SK-N-MC (cell line): ENCODE measurements at regions not wholly inside any gene's neighbourhood (a gene's known extent, or its start where the extent isn't known, plus 50 kb on each side); places are given as distances from the start of the nearest gene placed in this dataset.

Experiments
- DNase-seq: peaks from one replicate; pipeline ENCODE4 v3.0.0-alpha.2; 2011; ENCODE audit warnings: low read depth, low spot score
- H3K27ac ChIP-seq: fragments of 200-600 bp; sonication (generic); 2 replicates; pipeline ENCODE4 v1.5.1; 2016; ENCODE audit warnings: mixed run types
- H3K36me3 ChIP-seq: fragments of 200-600 bp; sonication (generic); 2 replicates; pipeline ENCODE4 v1.6.1; 2017; ENCODE audit warnings: antibody characterized with exemption, low read length, mixed read lengths; ENCODE audit not compliant: insufficient read depth
- H3K4me3 ChIP-seq: fragments of 200-600 bp; sonication (generic); 2 replicates; pipeline ENCODE4 v1.5.1; 2016
- H3K9ac ChIP-seq: fragments of 200-600 bp; sonication (generic); 2 replicates; pipeline ENCODE4 v1.8.0; 2017; ENCODE audit warnings: mixed run types, mixed read lengths; ENCODE audit not compliant: insufficient read length
- H3K9me3 ChIP-seq: fragments of 200-600 bp; sonication (generic); 2 replicates; pipeline ENCODE4 v1.6.1; 2017; ENCODE audit warnings: low read depth, mild to moderate bottlenecking, antibody characterized with exemption, low read length, moderate library complexity, mixed read lengths
- EZH2 ChIP-seq: fragments of 200-600 bp; sonication (generic); IDR thresholded peaks from one replicate; pipeline ENCODE4 v1.6.1; 2017; ENCODE audit warnings: antibody characterized with exemption
- FOXP2 ChIP-seq: optimal IDR thresholded peaks from 2 replicates; pipeline ENCODE3; 2011; ENCODE audit warnings: mild to moderate bottlenecking, moderate library complexity; ENCODE audit not compliant: insufficient read depth; ENCODE audit errors: extremely low read length, control extremely low read depth
- POLR2AphosphoS5 ChIP-seq: IDR thresholded peaks from 2 replicates; pipeline ENCODE4 v1.6.1; 2012; ENCODE audit warnings: mild to moderate bottlenecking, low read depth, low read length, borderline replicate concordance

- TF ChIP-seq POLR2AphosphoS5 (no peak), FOXP2 (no peak), EZH2 (no peak)
Measured at GRCh38 chr13:34278780-34279179, 460.8 kb downstream of the RFC3 start.

GRCh38 chr13:34290661-34291060 lies 472.7 kb downstream of the RFC3 start:
- TF ChIP-seq FOXP2 (no peak), EZH2 (no peak)
- Histone ChIP-seq H3K36me3 (no peaks in the 10 kb centered on the region), H3K9me3 (no peaks in the 10 kb centered on the region), H3K9ac (no peak overlapping the region), H3K27ac (no peak overlapping the region), H3K4me3 (no peak overlapping the region)
- DNase-seq, result no peak

More at GRCh38 chr13:34278780-34279179, 460.8 kb downstream of the RFC3 start:
- Histone ChIP-seq H3K36me3 (no peaks in the 10 kb centered on the region), H3K4me3 (no peak overlapping the region), H3K9ac (no peak overlapping the region), H3K9me3 (no peaks in the 10 kb centered on the region), H3K27ac (no peak overlapping the region)
- no peak for DNase-seq

GRCh38 chr13:34294483-34295129 lies 476.7 kb downstream of the RFC3 start:
- H3K27ac ChIP-seq, result no peak overlapping the region
- TF ChIP-seq FOXP2, result no peak
- DNase-seq, result no peak
- H3K9ac ChIP-seq, result no peak overlapping the region
- H3K9me3 ChIP-seq, result no peaks in the 10 kb centered on the region
- H3K4me3 ChIP-seq, result no peak overlapping the region
- no peaks in the 10 kb centered on the region for H3K36me3 ChIP-seq

- no peak for DNase-seq
- H3K36me3 ChIP-seq, result no peaks in the 10 kb centered on the region
- no peak overlapping the region for H3K4me3 ChIP-seq
- no peaks in the 10 kb centered on the region for H3K9me3 ChIP-seq
- H3K9ac ChIP-seq, result no peak overlapping the region
- no peak overlapping the region for H3K27ac ChIP-seq
- TF ChIP-seq EZH2 (no peak), POLR2AphosphoS5 (no peak)
Measured at GRCh38 chr13:34300559-34300958, 482.6 kb downstream of the RFC3 start.

- no peak for DNase-seq
- Histone ChIP-seq H3K9ac (no peak overlapping the region), H3K9me3 (no peaks in the 10 kb centered on the region), H3K27ac (no peak overlapping the region), H3K36me3 (no peaks in the 10 kb centered on the region), H3K4me3 (no peak overlapping the region)
- no peak for TF ChIP-seq FOXP2
- TF ChIP-seq EZH2, result no peak
- TF ChIP-seq POLR2AphosphoS5, result no peak
Measured at GRCh38 chr13:34302596-34302995, 484.6 kb downstream of the RFC3 start.

- no peak for DNase-seq
- H3K9ac ChIP-seq, result no peak overlapping the region
- H3K9me3 ChIP-seq, result no peaks in the 10 kb centered on the region
- no peak overlapping the region for H3K4me3 ChIP-seq
- H3K36me3 ChIP-seq, result no peaks in the 10 kb centered on the region
- H3K27ac ChIP-seq, result no peak overlapping the region
- no peak for TF ChIP-seq EZH2
Measured at GRCh38 chr13:34303346-34303745, 485.4 kb downstream of the RFC3 start.

GRCh38 chr13:34307607-34308006 lies 489.7 kb downstream of the RFC3 start:
- no peak for DNase-seq
- TF ChIP-seq FOXP2 (no peak), POLR2AphosphoS5 (no peak), EZH2 (no peak)
- Histone ChIP-seq H3K4me3 (no peak overlapping the region), H3K27ac (no peak overlapping the region), H3K9ac (no peak overlapping the region), H3K36me3 (no peaks in the 10 kb centered on the region), H3K9me3 (no peaks in the 10 kb centered on the region)

- H3K36me3 ChIP-seq, result no peaks in the 10 kb centered on the region
- no peak for TF ChIP-seq POLR2AphosphoS5
- H3K4me3 ChIP-seq, result no peak overlapping the region
- no peak overlapping the region for H3K27ac ChIP-seq
- no peaks in the 10 kb centered on the region for H3K9me3 ChIP-seq
- DNase-seq, result no peak
- H3K9ac ChIP-seq, result no peak overlapping the region
Measured at GRCh38 chr13:34308725-34309124, 490.8 kb downstream of the RFC3 start.

GRCh38 chr13:34310539-34310938 lies 492.6 kb downstream of the RFC3 start:
- TF ChIP-seq FOXP2, result no peak
- no peak for TF ChIP-seq POLR2AphosphoS5
- Histone ChIP-seq H3K27ac (no peak overlapping the region), H3K4me3 (no peak overlapping the region), H3K36me3 (no peaks in the 10 kb centered on the region), H3K9me3 (no peaks in the 10 kb centered on the region), H3K9ac (no peak overlapping the region)
- DNase-seq, result no peak
